DMS53 (cell line): ENCODE measurements at regions not wholly inside any gene's neighbourhood (a gene's known extent, or its start where the extent isn't known, plus 50 kb on each side); places are given as distances from the start of the nearest gene placed in this dataset.

Experiments used
- DNase-seq: peaks from one replicate; lab custom pipeline; 2025; lab: John Stamatoyannopoulos, UW

DNA sequence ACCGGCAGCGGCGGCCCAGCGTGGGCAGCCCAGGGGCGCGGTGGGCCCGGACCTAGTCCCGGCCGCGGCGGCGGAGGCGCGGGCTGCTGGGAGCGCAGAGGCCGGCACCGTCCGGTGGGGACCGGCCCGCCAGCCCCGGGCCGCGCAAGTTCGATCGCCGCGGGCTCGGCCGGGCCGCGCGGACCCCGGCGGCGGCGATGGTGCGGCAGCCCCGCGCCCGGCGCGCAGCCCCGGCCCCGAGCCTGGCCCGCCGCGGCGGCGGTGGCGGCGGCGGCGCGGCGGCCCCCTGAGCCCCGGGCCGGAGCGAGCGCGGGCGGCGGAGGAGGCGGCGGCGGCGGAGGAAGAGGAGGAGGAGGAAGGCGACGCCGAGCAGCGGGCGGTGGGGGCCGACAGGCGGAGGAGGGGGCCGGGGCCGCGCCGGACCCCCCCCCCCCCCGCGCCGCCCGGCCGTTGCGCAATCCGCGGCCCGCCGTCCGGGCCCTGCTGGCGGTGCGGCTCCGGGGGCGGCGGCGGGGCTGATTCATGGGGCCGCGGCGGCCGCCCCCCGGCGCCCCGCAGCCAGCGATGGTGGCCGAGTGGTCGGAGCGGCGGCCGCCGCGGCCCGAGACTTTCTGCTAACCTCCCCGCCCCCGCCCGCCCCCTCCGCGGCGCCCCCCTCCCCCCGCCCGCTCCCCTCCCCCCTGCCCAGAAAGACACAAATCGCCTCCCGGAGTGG is 1251.9 kb downstream of the BRD1 start:
- DNase-seq, result no peak

GRCh38 chr22:48574776-48575617 is 1252.7 kb downstream of the BRD1 start:
- no peak for DNase-seq

DNA sequence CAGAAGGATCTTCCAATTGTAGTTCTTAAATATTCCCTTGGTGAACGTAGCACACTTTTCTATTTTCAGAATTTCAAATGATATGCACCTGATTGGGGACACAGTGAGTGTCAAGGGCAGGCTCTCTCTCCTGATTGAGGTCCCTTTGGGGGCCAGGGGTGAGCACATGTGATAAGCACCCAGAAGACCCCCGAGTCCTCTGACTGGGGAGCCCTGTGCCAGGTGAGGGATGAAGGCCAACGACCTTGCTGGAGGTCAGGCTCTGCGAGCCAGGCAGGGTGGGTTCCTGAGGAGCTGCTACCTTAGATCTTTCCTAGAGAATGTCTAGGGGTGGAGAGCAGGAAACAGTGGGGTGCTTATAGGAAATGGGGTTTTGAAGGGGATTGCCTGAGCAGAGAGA is 1253.9 kb downstream of the BRD1 start:
- DNase-seq, result no peak

GRCh38 chr22:48572951-48573350 is 1254.7 kb downstream of the BRD1 start:
- no peak for DNase-seq

GRCh38 chr22:48570912-48571311 is 1256.8 kb downstream of the BRD1 start:
- no peak for DNase-seq

- no peak for DNase-seq
Observed at GRCh38 chr22:48569476-48570233, 1258.0 kb downstream of the BRD1 start.

GRCh38 chr22:48568736-48569330 is 1258.8 kb downstream of the BRD1 start:
- DNase-seq, result no peak

DNA sequence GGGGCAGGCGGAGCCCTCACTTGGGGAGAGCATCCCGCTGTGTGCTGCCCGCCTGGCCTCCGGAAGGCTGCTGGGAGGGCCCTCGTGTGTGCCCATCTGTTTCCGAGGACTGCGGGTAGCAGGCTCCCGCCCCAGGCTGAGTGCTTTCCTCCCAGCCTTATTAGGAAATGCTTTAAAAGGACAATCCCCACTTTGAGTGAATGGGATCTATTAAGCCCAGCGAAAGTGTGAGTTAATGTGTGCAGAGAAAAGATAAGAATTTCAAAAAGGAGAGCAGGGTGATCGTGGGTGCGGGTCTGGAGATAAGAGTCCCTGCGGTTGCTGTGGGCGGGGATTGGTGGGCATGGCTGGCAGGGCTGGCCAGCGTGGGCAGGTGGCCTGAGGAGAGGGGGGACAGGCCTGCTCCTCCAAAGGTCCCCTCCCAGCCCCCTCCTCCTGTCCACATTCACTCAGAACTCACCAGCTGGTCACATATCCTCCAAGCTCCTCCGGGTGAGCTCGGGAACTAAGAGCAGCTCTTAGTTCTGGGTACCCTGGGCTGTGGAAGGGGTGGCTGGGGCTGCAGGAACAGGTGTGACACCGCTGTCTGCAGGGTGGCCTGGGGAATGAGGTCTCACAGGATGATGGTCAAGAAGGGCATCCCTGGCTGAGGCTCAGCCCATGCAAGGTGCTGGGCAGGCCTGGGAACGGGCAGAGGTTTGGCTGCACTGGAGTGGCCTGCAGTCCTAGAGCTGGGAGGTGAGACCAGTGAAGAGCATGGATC is 1260.3 kb downstream of the BRD1 start:
- no peak for DNase-seq

DNA sequence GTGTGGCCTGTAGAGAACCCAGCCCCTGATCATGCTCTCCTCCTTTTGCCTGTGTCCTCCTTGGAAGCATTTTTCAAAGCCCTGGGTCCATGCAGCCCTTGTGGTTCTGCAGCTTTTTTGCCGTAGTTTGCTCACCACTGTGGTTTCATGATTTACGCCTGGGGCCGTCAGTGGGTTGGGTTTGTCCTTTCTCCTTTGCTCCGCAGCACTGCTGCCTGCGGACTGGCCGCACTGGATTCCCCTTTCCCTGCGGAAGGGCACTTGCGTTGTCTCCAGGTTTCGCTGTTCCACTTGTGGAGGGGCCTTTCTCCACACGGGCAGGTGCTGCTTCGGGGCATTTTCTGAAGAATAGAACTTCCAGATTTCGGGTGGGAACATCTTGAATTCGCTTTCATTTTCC is 1260.9 kb downstream of the BRD1 start:
- no peak for DNase-seq

DNA sequence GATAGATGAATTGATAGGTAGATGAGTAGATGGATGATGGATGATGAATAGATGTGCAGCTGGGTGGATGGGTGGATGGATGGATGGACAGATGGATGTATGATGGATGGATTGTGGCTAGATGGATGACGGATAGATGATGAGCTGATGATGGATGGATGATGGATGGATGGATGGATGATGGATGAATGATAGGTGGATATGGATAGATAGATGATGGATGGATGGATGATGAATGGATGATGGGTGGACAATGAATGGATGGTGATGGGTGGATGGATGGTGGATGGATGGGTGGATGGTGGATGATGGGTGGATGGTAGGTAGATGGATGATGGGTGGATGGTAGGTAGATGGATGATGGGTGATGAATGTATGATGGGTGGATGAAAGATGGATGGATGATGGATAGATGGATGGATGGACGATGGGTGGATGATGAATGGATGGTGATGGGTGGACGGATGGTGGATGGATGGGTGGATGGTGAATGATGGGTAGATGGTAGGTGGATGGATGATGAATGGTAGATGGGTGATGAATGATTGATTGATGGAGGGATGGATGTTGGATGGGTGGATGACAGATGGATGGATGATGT is 1261.7 kb downstream of the BRD1 start:
- no peak for DNase-seq

GRCh38 chr22:48564995-48565394 is 1262.7 kb downstream of the BRD1 start:
- DNase-seq, result no peak

DNA sequence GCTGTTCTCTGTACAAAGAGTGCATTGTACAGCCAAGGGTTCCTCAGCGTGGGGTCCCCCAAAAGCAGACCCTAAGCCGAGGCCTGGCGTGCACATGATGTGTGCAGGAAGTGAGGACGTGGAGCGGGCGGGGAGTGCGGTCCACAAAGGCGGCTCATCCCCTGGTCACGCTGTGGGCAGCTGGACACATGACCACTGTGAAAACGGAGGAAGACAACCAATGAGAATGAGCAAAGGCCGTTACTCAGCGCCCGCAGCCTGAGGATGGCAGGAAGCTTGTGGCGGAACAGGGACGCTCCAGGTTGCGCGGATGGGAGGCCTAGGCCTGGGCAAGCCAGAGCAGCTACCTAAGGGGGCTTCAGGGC is 1263.7 kb downstream of the BRD1 start:
- no peak for DNase-seq

GRCh38 chr22:48563118-48563965 is 1264.3 kb downstream of the BRD1 start:
- DNase-seq, result no peak

DNA sequence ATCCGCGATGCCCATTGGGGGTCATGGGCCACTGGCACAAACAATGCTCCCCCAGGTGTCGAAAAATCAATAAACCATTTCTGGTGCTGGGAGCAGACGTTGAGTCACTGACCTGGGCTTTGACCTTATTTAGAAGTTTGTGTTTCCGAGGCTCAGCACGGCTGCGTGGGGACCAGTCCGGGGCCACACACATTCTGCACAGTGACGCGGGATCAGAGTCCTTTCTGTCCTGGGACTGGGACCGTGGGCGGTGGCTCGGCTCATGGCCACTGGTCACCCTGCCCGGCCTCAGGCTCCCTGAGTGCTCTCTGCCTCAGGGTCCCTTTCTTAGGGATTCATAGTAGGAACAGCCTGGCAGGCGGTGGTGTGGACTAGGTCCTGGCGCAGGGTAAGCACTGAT is 1266.0 kb downstream of the BRD1 start:
- no peak for DNase-seq

GRCh38 chr22:48560836-48561235 is 1266.8 kb downstream of the BRD1 start:
- no peak for DNase-seq

- DNase-seq, result no peak
Observed at GRCh38 chr22:48560389-48560751, 1267.3 kb downstream of the BRD1 start.

- DNase-seq, result no peak
Observed at GRCh38 chr22:48559647-48560388, 1267.9 kb downstream of the BRD1 start.

GRCh38 chr22:48558606-48559402 is 1268.9 kb downstream of the BRD1 start:
- DNase-seq, result no peak

DNA sequence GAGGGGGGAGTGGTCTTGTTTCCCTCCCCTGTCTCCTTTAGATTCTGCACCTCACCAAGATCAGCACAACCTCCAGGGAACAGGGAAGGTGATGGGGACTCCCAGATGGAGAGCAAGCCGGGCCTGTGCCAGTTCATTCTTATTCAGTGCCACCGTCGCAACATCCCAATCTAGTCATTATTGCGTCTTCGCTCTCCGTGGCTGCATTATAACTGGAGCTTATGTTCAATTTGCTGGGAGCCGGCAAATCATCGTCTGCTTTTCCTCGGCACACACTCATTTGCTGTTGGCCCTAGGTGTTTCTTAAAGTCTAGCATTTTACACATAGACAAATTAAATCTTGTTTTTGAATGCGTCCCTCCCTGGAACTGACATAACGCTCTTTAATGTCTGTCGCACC is 1269.7 kb downstream of the BRD1 start:
- DNase-seq, result no peak
